Fibroblast of villous mesenchyme (primary cell): ENCODE measurements at regions not wholly inside any gene's neighbourhood (a gene's known extent, or its start where the extent isn't known, plus 50 kb on each side); places are given as distances from the start of the nearest gene placed in this dataset.

ENCODE experiments used
- DNase-seq: peaks from one replicate; pipeline ENCODE4 v3.0.0-alpha.2; 2010; ENCODE audit warnings: low read depth
- H3K4me3 ChIP-seq: 2 replicates; pipeline ENCODE4 v1.5.1; 2011; ENCODE audit warnings: low read depth, mild to moderate bottlenecking, low read length
- CTCF ChIP-seq: IDR thresholded peaks from 2 replicates; pipeline ENCODE4 v1.5.1; 2012; ENCODE audit warnings: low read depth, mild to moderate bottlenecking, low read length; ENCODE audit not compliant: insufficient read depth

DNA sequence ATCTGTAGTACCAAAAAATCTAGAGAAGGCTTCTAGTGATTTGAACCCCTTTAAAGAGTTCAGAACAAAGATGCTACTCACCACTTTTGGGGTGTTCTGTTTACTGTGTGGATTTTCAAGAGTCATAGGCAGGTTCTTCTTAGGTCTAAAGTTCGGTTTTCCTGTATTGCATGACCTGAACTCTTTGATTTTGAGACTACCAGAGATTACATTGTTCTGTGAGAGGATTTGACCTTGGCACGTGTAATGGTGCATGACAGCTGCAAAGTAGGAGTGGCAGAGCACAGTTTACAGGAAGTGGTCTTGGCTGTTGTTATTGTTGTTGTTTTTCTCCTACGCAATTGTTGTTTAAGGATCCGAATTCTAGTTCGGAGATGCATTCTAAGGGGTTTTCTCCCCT, 592.7 kb downstream of the EPHA7 start:
- TF ChIP-seq CTCF, result no peak
- DNase-seq, result no peak
- no peak overlapping the region for H3K4me3 ChIP-seq

DNA sequence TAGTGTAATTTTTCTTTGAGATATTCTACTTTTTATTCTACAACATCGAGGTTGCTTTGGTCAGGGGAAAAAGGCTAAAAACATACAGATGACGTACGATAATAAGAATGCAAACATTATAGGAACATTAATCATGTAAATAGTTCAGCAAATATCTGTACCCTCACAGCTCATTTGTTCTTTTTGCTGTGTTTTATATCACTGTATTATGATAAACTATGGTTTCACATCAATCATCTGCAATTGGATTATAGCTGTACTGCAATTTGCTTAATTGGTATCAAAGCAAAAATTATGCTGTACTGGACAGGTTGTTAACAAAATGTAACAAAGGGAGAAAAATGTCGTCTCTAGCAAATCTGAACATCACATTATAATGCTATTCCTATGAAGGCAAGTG, 597.1 kb downstream of the EPHA7 start:
- H3K4me3 ChIP-seq, result no peak overlapping the region
- TF ChIP-seq CTCF, result no peak
- DNase-seq, result no peak

- TF ChIP-seq CTCF, result no peak
- no peak for DNase-seq
- no peak overlapping the region for H3K4me3 ChIP-seq
Measured at GRCh38 chr6:92820601-92821000, 598.8 kb downstream of the EPHA7 start.

GRCh38 chr6:92810913-92811312, 608.4 kb downstream of the EPHA7 start:
- DNase-seq, result peak; percentile 19
- peak; percentile 66 for TF ChIP-seq CTCF
- no peak overlapping the region for H3K4me3 ChIP-seq

DNA sequence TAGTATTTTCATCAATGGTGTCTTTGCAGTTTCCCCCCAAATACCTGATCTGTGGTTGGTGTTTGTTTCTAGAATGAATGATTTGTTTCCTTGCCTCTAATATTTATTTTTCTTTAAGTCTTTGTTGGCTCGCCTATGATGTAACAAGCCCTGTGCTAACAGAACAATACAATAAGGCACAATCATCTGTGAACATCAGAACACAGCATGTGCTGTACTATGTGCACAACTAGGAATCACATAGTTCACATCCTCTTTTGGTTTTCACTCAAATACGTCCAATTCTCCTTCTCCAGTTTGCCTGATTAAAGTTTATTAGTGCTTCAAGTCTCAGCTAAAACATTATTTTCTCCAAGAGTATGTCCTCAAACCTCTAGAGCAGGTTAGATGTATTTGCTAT, 613.1 kb downstream of the EPHA7 start:
- H3K4me3 ChIP-seq, result no peak overlapping the region
- TF ChIP-seq CTCF, result no peak
- DNase-seq, result no peak

GRCh38 chr6:92791403-92791802, 628.0 kb downstream of the EPHA7 start:
- no peak for DNase-seq
- no peak for TF ChIP-seq CTCF
- H3K4me3 ChIP-seq, result no peak overlapping the region

- no peak for TF ChIP-seq CTCF
- no peak for DNase-seq
- no peak overlapping the region for H3K4me3 ChIP-seq
Measured at GRCh38 chr6:92790381-92790780, 629.0 kb downstream of the EPHA7 start.
